Ascending aorta (tissue), 2 donors: ENCODE measurements at regions not wholly inside any gene's neighbourhood (a gene's known extent, or its start where the extent isn't known, plus 50 kb on each side); places are given as distances from the start of the nearest gene placed in this dataset.

Source experiments
- DNase-seq, 2 donors: peaks; one replicate each; pipeline ENCODE4 v3.0.0-alpha.2; 2019; ENCODE audit warnings: low spot score in 2 of 2
- H3K27ac ChIP-seq, 2 donors: fragments of 200-600 bp; sonication (generic); one replicate each; pipeline ENCODE4 v1.5.1; 2016 to 2017; ENCODE audit warnings: mild to moderate bottlenecking in 1 of 2
- H3K27me3 ChIP-seq: fragments of 200-600 bp; sonication (generic); one replicate; pipeline ENCODE4 v1.5.1; 2017
- H3K36me3 ChIP-seq, 2 donors: fragments of 200-600 bp; sonication (generic); one replicate each; pipeline ENCODE4 v1.5.1; 2016
- H3K4me1 ChIP-seq, 2 donors: fragments of 200-600 bp; sonication (generic); one replicate each; pipeline ENCODE4 v1.5.1; 2016 to 2017; ENCODE audit warnings: mild to moderate bottlenecking in 1 of 2
- H3K4me3 ChIP-seq, 2 donors: fragments of 200-600 bp; sonication (generic); one replicate each; pipeline ENCODE4 v1.5.1; 2016 to 2017; ENCODE audit warnings: mild to moderate bottlenecking in 1 of 2
- H3K9me3 ChIP-seq, 2 donors: fragments of 200-600 bp; sonication (generic); one replicate each; pipeline ENCODE4 v1.5.1; 2016
- intact Hi-C: fragments of 100-400 bp; cut with DNase I; formaldehyde crosslinking; loops from one replicate; pipeline ENCODE4 v1.15.1; 2023
- TF ChIP-seq, protein P1 (sequence below), 3 experiments: fragments of 200-600 bp in 2 of 3; fragments of 450-650 bp in 1 of 3; sonication (generic) in 2 of 3; IDR thresholded peaks; one replicate each; pipeline ENCODE4 v1.5.1; 2016 to 2019; ENCODE audit warnings: antibody characterized with exemption in 3 of 3, mild to moderate bottlenecking in 1 of 3, moderate library complexity in 1 of 3

DNA sequence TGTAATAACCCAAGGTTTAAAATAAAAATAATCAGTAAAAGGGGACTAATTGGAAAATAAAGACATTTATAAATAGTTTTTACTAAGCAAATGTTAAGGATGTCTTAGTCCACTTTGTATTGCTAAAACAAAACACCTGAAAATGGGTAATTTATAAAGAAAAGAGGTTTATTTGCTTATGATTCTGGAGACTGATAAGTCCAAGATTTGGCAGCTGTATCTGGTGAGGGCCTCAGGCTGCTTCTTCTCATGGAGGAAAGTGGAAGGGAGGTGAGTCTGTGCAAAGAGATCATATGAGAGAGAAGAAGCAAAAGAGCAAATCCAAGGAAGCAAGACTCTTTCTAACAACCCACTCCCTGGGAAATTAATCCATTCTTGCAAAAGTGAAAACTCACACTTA is 299.5 kb downstream of the DSC3 start:
- Histone ChIP-seq H3K9me3 (no peaks in the 10 kb centered on the region), H3K27me3 (no peaks in the 10 kb centered on the region), H3K4me3 (no peak overlapping the region), H3K27ac (no peak overlapping the region), H3K36me3 (no peaks in the 10 kb centered on the region), H3K4me1 (no peaks in the 10 kb centered on the region)
- intact Hi-C loops, result no loop called here
- TF ChIP-seq, protein P1, sequence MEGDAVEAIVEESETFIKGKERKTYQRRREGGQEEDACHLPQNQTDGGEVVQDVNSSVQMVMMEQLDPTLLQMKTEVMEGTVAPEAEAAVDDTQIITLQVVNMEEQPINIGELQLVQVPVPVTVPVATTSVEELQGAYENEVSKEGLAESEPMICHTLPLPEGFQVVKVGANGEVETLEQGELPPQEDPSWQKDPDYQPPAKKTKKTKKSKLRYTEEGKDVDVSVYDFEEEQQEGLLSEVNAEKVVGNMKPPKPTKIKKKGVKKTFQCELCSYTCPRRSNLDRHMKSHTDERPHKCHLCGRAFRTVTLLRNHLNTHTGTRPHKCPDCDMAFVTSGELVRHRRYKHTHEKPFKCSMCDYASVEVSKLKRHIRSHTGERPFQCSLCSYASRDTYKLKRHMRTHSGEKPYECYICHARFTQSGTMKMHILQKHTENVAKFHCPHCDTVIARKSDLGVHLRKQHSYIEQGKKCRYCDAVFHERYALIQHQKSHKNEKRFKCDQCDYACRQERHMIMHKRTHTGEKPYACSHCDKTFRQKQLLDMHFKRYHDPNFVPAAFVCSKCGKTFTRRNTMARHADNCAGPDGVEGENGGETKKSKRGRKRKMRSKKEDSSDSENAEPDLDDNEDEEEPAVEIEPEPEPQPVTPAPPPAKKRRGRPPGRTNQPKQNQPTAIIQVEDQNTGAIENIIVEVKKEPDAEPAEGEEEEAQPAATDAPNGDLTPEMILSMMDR (IDR thresholded peaks at IDR 0.05), result no peak
- DNase-seq, result no peak

GRCh38 chr18:30730915-30731314 is 311.6 kb downstream of the DSC3 start:
- Histone ChIP-seq H3K4me3 (no peak overlapping the region), H3K9me3 (no peaks in the 10 kb centered on the region), H3K4me1 (no peaks in the 10 kb centered on the region), H3K27ac (no peak overlapping the region), H3K36me3 (no peaks in the 10 kb centered on the region), H3K27me3 (no peaks in the 10 kb centered on the region)
- intact Hi-C loops, result no loop called here
- DNase-seq, result no peak
- TF ChIP-seq, protein P1 (IDR thresholded peaks at IDR 0.05), result no peak

DNA sequence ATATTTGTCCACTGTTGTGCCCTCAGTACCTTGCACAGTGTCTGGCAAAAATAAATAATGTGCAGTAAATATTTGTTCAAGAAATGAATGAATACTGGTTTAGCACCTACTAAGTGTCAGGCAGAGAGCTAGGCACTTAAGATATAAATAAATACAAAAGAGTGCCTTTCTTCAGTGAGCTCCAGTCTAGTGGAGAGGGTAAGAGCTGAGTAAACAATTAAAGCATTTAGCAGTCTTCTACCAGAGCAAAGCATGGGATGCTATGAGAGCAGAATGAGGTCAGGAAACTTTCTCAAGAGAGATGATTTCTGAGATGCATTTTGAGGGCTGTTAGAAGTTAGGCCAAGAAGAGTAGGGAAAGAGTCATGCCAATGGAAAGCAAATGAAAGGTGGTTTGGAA is 314.7 kb downstream of the DSC3 start:
- intact Hi-C loops, result no loop called here

DNA sequence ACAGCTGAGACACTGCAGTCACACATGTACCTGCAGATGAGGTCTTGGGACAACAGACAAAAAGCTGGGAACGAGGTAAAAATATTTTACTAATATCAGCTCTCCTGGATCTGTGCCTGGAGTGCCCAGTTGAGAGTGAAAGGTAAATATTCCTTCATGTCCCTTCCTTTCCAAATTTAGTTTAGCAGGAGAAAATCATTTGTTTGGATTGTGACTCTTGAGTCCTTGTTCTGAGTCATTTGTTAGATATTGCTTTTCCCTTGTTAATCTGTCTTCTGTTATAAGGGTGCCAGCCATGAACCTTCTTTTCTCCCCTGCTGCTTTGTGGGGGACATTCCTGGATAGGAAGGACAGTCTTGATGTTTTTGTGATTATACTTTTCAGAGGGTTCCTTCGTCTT is 329.2 kb downstream of the DSC3 start:
- no peaks in the 10 kb centered on the region for H3K9me3 ChIP-seq
- no peak for DNase-seq
- TF ChIP-seq, protein P1 (IDR thresholded peaks at IDR 0.05), result no peak
- intact Hi-C loops, result no loop called here
- H3K27me3 ChIP-seq, result no peaks in the 10 kb centered on the region
- H3K36me3 ChIP-seq, result no peaks in the 10 kb centered on the region
- no peak overlapping the region for H3K4me3 ChIP-seq
- no peaks in the 10 kb centered on the region for H3K4me1 ChIP-seq
- H3K27ac ChIP-seq, result no peak overlapping the region

More for the DNA sequence above, 314.7 kb downstream of the DSC3 start:
- H3K36me3 ChIP-seq, result no peaks in the 10 kb centered on the region
- no peaks in the 10 kb centered on the region for H3K4me1 ChIP-seq
- H3K27ac ChIP-seq, result no peak overlapping the region
- DNase-seq, result no peak
- TF ChIP-seq, protein P1 (IDR thresholded peaks at IDR 0.05), result no peak
- no peak overlapping the region for H3K4me3 ChIP-seq
- no peaks in the 10 kb centered on the region for H3K9me3 ChIP-seq
- H3K27me3 ChIP-seq, result no peaks in the 10 kb centered on the region

DNA sequence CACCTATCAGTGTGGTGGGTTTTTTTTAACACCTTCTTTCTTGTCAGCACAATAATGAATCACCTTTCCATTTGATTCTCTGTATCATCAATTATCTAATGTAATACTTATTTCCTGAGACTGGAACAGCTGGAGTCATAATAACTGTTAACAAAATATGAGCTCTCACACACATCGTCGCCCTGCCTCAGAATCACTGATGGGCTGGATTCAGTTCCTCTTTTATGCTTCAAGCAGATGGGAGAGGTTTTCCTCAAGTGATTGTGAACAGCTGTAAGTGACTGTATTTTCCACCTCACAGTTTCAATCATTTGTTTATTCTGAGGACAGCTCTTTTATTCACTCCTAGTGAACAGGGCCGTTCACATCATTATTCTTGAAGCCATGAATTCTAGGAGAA is 330.2 kb downstream of the DSC3 start:
- Histone ChIP-seq H3K27me3 (no peaks in the 10 kb centered on the region), H3K4me1 (no peaks in the 10 kb centered on the region), H3K27ac (no peak overlapping the region), H3K9me3 (no peaks in the 10 kb centered on the region), H3K36me3 (no peaks in the 10 kb centered on the region), H3K4me3 (no peak overlapping the region)
- TF ChIP-seq, protein P1 (IDR thresholded peaks at IDR 0.05), result no peak
- no peak for DNase-seq
- intact Hi-C loops, result no loop called here

GRCh38 chr18:30709595-30709994 is 332.9 kb downstream of the DSC3 start:
- intact Hi-C loops, result no loop called here
- Histone ChIP-seq H3K4me3 (no peak overlapping the region), H3K4me1 (no peaks in the 10 kb centered on the region), H3K9me3 (no peaks in the 10 kb centered on the region), H3K27ac (no peak overlapping the region), H3K27me3 (no peaks in the 10 kb centered on the region), H3K36me3 (no peaks in the 10 kb centered on the region)
- no peak for DNase-seq
- TF ChIP-seq, protein P1 (IDR thresholded peaks at IDR 0.05), result no peak
